ENCODE measurements at regions not wholly inside any gene's neighbourhood (a gene's known extent, or its start where the extent isn't known, plus 50 kb on each side); places are given as distances from the start of the nearest gene placed in this dataset.

- Histone ChIP-seq H3K9me3 (ENCODE audit: severe bottlenecking) (no peaks in the 10 kb centered on the region), H3K4me3 (ENCODE audit: severe bottlenecking) (no peak overlapping the region), H3K27ac (ENCODE audit: poor library complexity, severe bottlenecking) (no peak overlapping the region), H3K36me3 (ENCODE audit: low read depth) (no peaks in the 10 kb centered on the region), H3K27me3 (ENCODE audit: insufficient read depth, poor library complexity, severe bottlenecking) (no peaks in the 10 kb centered on the region), H3K4me1 (ENCODE audit: insufficient read depth, poor library complexity, severe bottlenecking) (no peaks in the 10 kb centered on the region)
- no peak for TF ChIP-seq CTCF (IDR thresholded peaks at IDR 0.05; ENCODE audit: poor library complexity, severe bottlenecking)
- no peak for DNase-seq (ENCODE audit: low spot score)
- ATAC-seq (ENCODE audit: low read depth), result no peak
Observed at GRCh38 chr10:36781570-36781969, 343.8 kb upstream of the ANKRD30A start.

GRCh38 chr10:36780158-36780557, 345.2 kb upstream of the ANKRD30A start:
- DNase-seq (ENCODE audit: low spot score) (no peak), ATAC-seq (ENCODE audit: low read depth) (no peak)
- Histone ChIP-seq H3K4me1 (ENCODE audit: insufficient read depth, poor library complexity, severe bottlenecking) (no peaks in the 10 kb centered on the region), H3K27ac (ENCODE audit: poor library complexity, severe bottlenecking) (no peak overlapping the region), H3K36me3 (ENCODE audit: low read depth) (no peaks in the 10 kb centered on the region), H3K27me3 (ENCODE audit: insufficient read depth, poor library complexity, severe bottlenecking) (no peaks in the 10 kb centered on the region), H3K4me3 (ENCODE audit: severe bottlenecking) (no peak overlapping the region), H3K9me3 (ENCODE audit: severe bottlenecking) (no peaks in the 10 kb centered on the region)
- TF ChIP-seq CTCF (IDR thresholded peaks at IDR 0.05; ENCODE audit: poor library complexity, severe bottlenecking), result no peak

- no peak for DNase-seq (ENCODE audit: low spot score)
- Histone ChIP-seq H3K27ac (ENCODE audit: poor library complexity, severe bottlenecking) (no peak overlapping the region), H3K9me3 (ENCODE audit: severe bottlenecking) (no peaks in the 10 kb centered on the region)
Observed at GRCh38 chr10:36779238-36779846, 346.1 kb upstream of the ANKRD30A start.

GRCh38 chr10:36778651-36779050, 346.7 kb upstream of the ANKRD30A start:
- H3K4me1 ChIP-seq (ENCODE audit: insufficient read depth, poor library complexity, severe bottlenecking), result no peaks in the 10 kb centered on the region
- no peak for ATAC-seq (ENCODE audit: low read depth)

More at GRCh38 chr10:36779238-36779846, 346.1 kb upstream of the ANKRD30A start:
- no peaks in the 10 kb centered on the region for H3K36me3 ChIP-seq (ENCODE audit: low read depth)
- peak; percentile 86; the same call in 2 of the 3 replicates for ATAC-seq (ENCODE audit: low read depth)
- peak; percentile 88 for TF ChIP-seq CTCF (IDR thresholded peaks at IDR 0.05; ENCODE audit: poor library complexity, severe bottlenecking)
- H3K4me3 ChIP-seq (ENCODE audit: severe bottlenecking), result no peak overlapping the region
- no peaks in the 10 kb centered on the region for H3K27me3 ChIP-seq (ENCODE audit: insufficient read depth, poor library complexity, severe bottlenecking)
- no peaks in the 10 kb centered on the region for H3K4me1 ChIP-seq (ENCODE audit: insufficient read depth, poor library complexity, severe bottlenecking)

More at GRCh38 chr10:36778651-36779050, 346.7 kb upstream of the ANKRD30A start:
- Histone ChIP-seq H3K27ac (ENCODE audit: poor library complexity, severe bottlenecking) (no peak overlapping the region), H3K4me3 (ENCODE audit: severe bottlenecking) (no peak overlapping the region), H3K36me3 (ENCODE audit: low read depth) (no peaks in the 10 kb centered on the region), H3K27me3 (ENCODE audit: insufficient read depth, poor library complexity, severe bottlenecking) (no peaks in the 10 kb centered on the region), H3K9me3 (ENCODE audit: severe bottlenecking) (no peaks in the 10 kb centered on the region)
- no peak for DNase-seq (ENCODE audit: low spot score)
- no peak for TF ChIP-seq CTCF (IDR thresholded peaks at IDR 0.05; ENCODE audit: poor library complexity, severe bottlenecking)
